ENCODE measurements at regions not wholly inside any gene's neighbourhood (a gene's known extent, or its start where the extent isn't known, plus 50 kb on each side); places are given as distances from the start of the nearest gene placed in this dataset.
"Not testable (repeated sequence)": the region's sequence is repeated elsewhere in the genome, so short reads cannot be mapped to it uniquely, and the experiment has no call there.

GRCh38 chr19:33997690-33998089, 174.6 kb upstream of the LSM14A start:
- ATAC-seq, result no peak
- DNase-seq, result no peak
- intact Hi-C loops (cut with micrococcal nuclease), result loop anchor here (5.0 kb wide), 1 partner anchor 220 kb away; no protein-coding TSS in a partner anchor

GRCh38 chr19:33998302-33998701, 174.0 kb upstream of the LSM14A start:
- DNase-seq (no peak), ATAC-seq (no peak)
- intact Hi-C loops (cut with micrococcal nuclease), result loop anchor here (5.0 kb wide), 1 partner anchor 221 kb away; no protein-coding TSS in a partner anchor

- DNase-seq, result no peak
- ATAC-seq, result no peak
- intact Hi-C loops (cut with micrococcal nuclease), result loop anchor here (5.0 kb wide), 1 partner anchor 222 kb away; no protein-coding TSS in a partner anchor
These were observed 173.5 kb upstream of the LSM14A start for GRCh38 chr19:33998739-33999345.

- DNase-seq (no peak), ATAC-seq (no peak)
- intact Hi-C loops (cut with micrococcal nuclease), result no loop called here
These were observed 155.3 kb upstream of the LSM14A start for GRCh38 chr19:34017024-34017423.

- DNase-seq, result no peak
- intact Hi-C loops (cut with micrococcal nuclease), result no loop called here
- no peak for ATAC-seq
These were observed 154.7 kb upstream of the LSM14A start for GRCh38 chr19:34017601-34018000.

- no peak for DNase-seq
- no peak for ATAC-seq
- intact Hi-C loops (cut with micrococcal nuclease), result no loop called here
These were observed 153.8 kb upstream of the LSM14A start for GRCh38 chr19:34018546-34018945.

GRCh38 chr19:34023381-34023780, 148.9 kb upstream of the LSM14A start:
- intact Hi-C loops (cut with micrococcal nuclease), result no loop called here
- DNase-seq (no peak), ATAC-seq (no peak)

GRCh38 chr19:34033880-34034279, 138.4 kb upstream of the LSM14A start:
- no peak for ATAC-seq
- intact Hi-C loops (cut with micrococcal nuclease), result no loop called here

GRCh38 chr19:34034318-34034846, 137.9 kb upstream of the LSM14A start:
- DNase-seq (no peak), ATAC-seq (no peak)
- intact Hi-C loops (cut with micrococcal nuclease), result no loop called here

More at GRCh38 chr19:34033880-34034279, 138.4 kb upstream of the LSM14A start:
- DNase-seq, result no peak

GRCh38 chr19:34041925-34042521, 130.3 kb upstream of the LSM14A start:
- DNase-seq, result peak; percentile 79
- ATAC-seq, result no peak
- intact Hi-C loops (cut with micrococcal nuclease), result no loop called here

- DNase-seq (no peak), ATAC-seq (no peak)
- intact Hi-C loops (cut with micrococcal nuclease), result no loop called here
These were observed 128.3 kb upstream of the LSM14A start for GRCh38 chr19:34044021-34044420.

GRCh38 chr19:34049944-34050343, 122.4 kb upstream of the LSM14A start:
- intact Hi-C loops (cut with micrococcal nuclease), result no loop called here
- DNase-seq (no peak), ATAC-seq (no peak)

GRCh38 chr19:34050430-34050829, 121.9 kb upstream of the LSM14A start:
- DNase-seq; intact Hi-C loops (cut with micrococcal nuclease): not testable (repeated sequence)

GRCh38 chr19:34051255-34051654, 121.0 kb upstream of the LSM14A start:
- ATAC-seq (no peak), DNase-seq (no peak)
- intact Hi-C loops (cut with micrococcal nuclease), result no loop called here

More at GRCh38 chr19:34050430-34050829, 121.9 kb upstream of the LSM14A start:
- ATAC-seq, result not testable (repeated sequence)

GRCh38 chr19:34057155-34057554, 115.1 kb upstream of the LSM14A start:
- DNase-seq, result no peak
- intact Hi-C loops (cut with micrococcal nuclease), result no loop called here
- ATAC-seq, result no peak

- no peak for DNase-seq
- no peak for ATAC-seq
- intact Hi-C loops (cut with micrococcal nuclease), result no loop called here
These were observed 106.2 kb upstream of the LSM14A start for GRCh38 chr19:34066007-34066643.

GRCh38 chr19:34067861-34068271, 104.4 kb upstream of the LSM14A start:
- DNase-seq (no peak), ATAC-seq (no peak)
- intact Hi-C loops (cut with micrococcal nuclease), result no loop called here

GRCh38 chr19:34075661-34076091, 96.6 kb upstream of the LSM14A start:
- intact Hi-C loops (cut with micrococcal nuclease), result no loop called here
- ATAC-seq, result no peak
- no peak for DNase-seq

GRCh38 chr19:34082289-34083077, 89.8 kb upstream of the LSM14A start:
- DNase-seq, result no peak
- intact Hi-C loops (cut with micrococcal nuclease), result no loop called here
- ATAC-seq, result no peak
